Kidney (tissue), 13 donors: ENCODE measurements at regions not wholly inside any gene's neighbourhood (a gene's known extent, or its start where the extent isn't known, plus 50 kb on each side); places are given as distances from the start of the nearest gene placed in this dataset.
A peak's percentile ranks its signal among the peaks of the same experiment; 100 is the strongest.
"Not testable (repeated sequence)": the region's sequence is repeated elsewhere in the genome, so short reads cannot be mapped to it uniquely, and the experiment has no call there.

Experiments
- DNase-seq, 5 donors: peaks; one replicate each; pipeline ENCODE4 v3.0.0-alpha.2; 2013 to 2020
- FAIRE-seq: peaks from 2 replicates; lab custom pipeline; 2012; peaks lifted over from hg19 to GRCh38; lab: Jason Lieb, UNC
- H3K27ac ChIP-seq, 2 donors: one replicate each; pipeline ENCODE4 v1.7.0; 2013; ENCODE audit warnings: low read depth in 2 of 2, low read length in 2 of 2, inconsistent platforms in 1 of 2
- H3K27me3 ChIP-seq: one replicate; pipeline ENCODE4 v1.7.1; 2013; ENCODE audit warnings: low read length, inconsistent platforms; ENCODE audit not compliant: control insufficient read depth, insufficient read depth
- H3K36me3 ChIP-seq, 3 donors: one replicate each; pipeline versions ENCODE4 v1.7.0 to v1.7.1; 2013; ENCODE audit warnings: low read length in 3 of 3, control low read depth in 1 of 3, inconsistent platforms in 1 of 3; ENCODE audit not compliant: insufficient read depth in 3 of 3, control insufficient read depth in 2 of 3
- H3K4me1 ChIP-seq, 3 donors: one replicate each; pipeline versions ENCODE4 v1.7.0 to v1.7.1; 2013; ENCODE audit warnings: low read length in 3 of 3, inconsistent platforms in 1 of 3, low read depth in 1 of 3; ENCODE audit not compliant: control insufficient read depth in 2 of 3, insufficient read depth in 2 of 3
- H3K4me3 ChIP-seq, 3 donors: one replicate each; pipeline versions ENCODE4 v1.7.0 to v1.8.1; 2013; ENCODE audit warnings: low read length in 3 of 3, control low read depth in 1 of 3, inconsistent platforms in 1 of 3
- H3K9ac ChIP-seq, 3 donors: one replicate each; pipeline versions ENCODE4 v1.7.0 to v1.7.1; 2013; ENCODE audit warnings: low read length in 3 of 3, control low read depth in 1 of 3, inconsistent platforms in 1 of 3
- H3K9me3 ChIP-seq, 3 donors: one replicate each; pipeline versions ENCODE4 v1.7.0 to v1.7.1; 2013; ENCODE audit warnings: low read length in 3 of 3, control low read depth in 1 of 3, inconsistent platforms in 1 of 3; ENCODE audit not compliant: control insufficient read depth in 2 of 3, insufficient read depth in 1 of 3
- CTCF ChIP-seq: IDR thresholded peaks from 3 replicates; pipeline ENCODE4 v1.5.1; 2012; ENCODE audit warnings: mild to moderate bottlenecking, moderate library complexity, borderline replicate concordance; ENCODE audit not compliant: insufficient read depth; ENCODE audit errors: extremely low read depth
- intact Hi-C: fragments of 100-400 bp; cut with DNase I; formaldehyde crosslinking; loops from one replicate; pipeline ENCODE4 v1.11.1; 2022
- donor health status: control.
- donor health status: control.
- donor health status: control.
- donor health status: control.
- donor health status: control.
- donor health status: DM: yes; HTN: yes; CAD: no.
- donor health status: Normal renal cell carcinoma (clear cell type).

DNA sequence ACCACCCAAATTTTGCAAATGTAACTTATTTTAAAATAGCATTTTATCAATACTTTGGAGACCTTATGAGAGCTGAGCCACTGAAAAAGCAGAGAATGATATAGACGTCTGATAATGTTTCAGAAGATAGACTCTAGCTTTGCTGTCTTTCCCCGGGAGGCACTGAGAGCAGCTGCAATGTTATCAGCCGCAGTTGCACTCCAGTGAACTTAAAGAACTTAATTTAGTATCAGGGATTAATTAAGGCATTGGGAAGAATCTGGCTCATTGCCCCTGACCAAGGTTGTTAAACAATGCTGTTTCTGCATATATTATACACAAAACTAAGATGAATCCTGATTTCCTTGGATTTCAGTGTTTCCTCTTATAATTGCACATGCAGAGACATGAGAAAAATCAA lies 75.7 kb upstream of the SGCG start:
- no peak for FAIRE-seq
- no peak overlapping the region for H3K4me3 ChIP-seq
- H3K27me3 ChIP-seq, result no peaks in the 10 kb centered on the region
- H3K27ac ChIP-seq, result no peak overlapping the region
- DNase-seq, result peak in 2 of 5 donors; percentile 9 to 12
- intact Hi-C loops, result loop anchor here (10.0 kb wide), 1 partner anchor 60 kb away; no protein-coding TSS in a partner anchor
- no peak overlapping the region for H3K9ac ChIP-seq
- H3K4me1 ChIP-seq, result no peaks in the 10 kb centered on the region
- peaks cover 0 to 6% (median 0%) of the 10 kb centered on the region in 3 donors for H3K9me3 ChIP-seq
- H3K36me3 ChIP-seq, result no peaks in the 10 kb centered on the region
- TF ChIP-seq CTCF, result no peak

DNA sequence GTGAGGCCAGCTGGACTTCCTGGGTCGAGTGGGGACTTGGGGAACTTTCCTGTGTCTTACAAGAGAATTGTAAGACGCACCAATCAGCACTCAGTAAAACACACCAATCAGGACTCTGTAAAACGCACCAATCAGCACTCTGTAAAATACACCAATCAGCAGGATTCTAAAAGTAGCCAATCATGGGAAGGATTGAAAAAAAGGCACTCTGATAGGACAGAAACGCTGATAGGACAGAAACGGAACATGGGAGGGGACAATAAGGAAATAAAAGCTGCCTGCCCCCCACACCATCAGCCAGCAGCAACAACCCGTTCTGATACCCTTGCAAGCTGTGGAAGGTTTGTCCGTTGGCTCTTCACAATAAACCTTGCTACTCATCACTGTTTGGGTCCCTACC lies 73.1 kb upstream of the SGCG start:
- FAIRE-seq, result no peak
- no peak for TF ChIP-seq CTCF
- no peak overlapping the region for H3K27ac ChIP-seq
- H3K9me3 ChIP-seq, result no peaks in the 10 kb centered on the region
- intact Hi-C loops, result loop anchor here (10.0 kb wide), 1 partner anchor 57 kb away; no protein-coding TSS in a partner anchor
- H3K36me3 ChIP-seq, result no peaks in the 10 kb centered on the region
- DNase-seq, result no peak
- no peak overlapping the region for H3K4me3 ChIP-seq
- no peak overlapping the region for H3K9ac ChIP-seq
- no peaks in the 10 kb centered on the region for H3K27me3 ChIP-seq
- no peaks in the 10 kb centered on the region for H3K4me1 ChIP-seq

GRCh38 chr13:23119131-23119530 lies 61.6 kb upstream of the SGCG start:
- H3K27ac ChIP-seq, result no peak overlapping the region
- no peaks in the 10 kb centered on the region for H3K27me3 ChIP-seq
- intact Hi-C loops, result no loop called here
- H3K9me3 ChIP-seq, result no peaks in the 10 kb centered on the region
- TF ChIP-seq CTCF, result no peak
- DNase-seq (no peak), FAIRE-seq (no peak)
- H3K4me1 ChIP-seq, result no peaks in the 10 kb centered on the region
- H3K9ac ChIP-seq, result no peak overlapping the region
- no peak overlapping the region for H3K4me3 ChIP-seq
- no peaks in the 10 kb centered on the region for H3K36me3 ChIP-seq

- FAIRE-seq, H3K4me1 ChIP-seq, H3K9me3 ChIP-seq, H3K27ac ChIP-seq, H3K4me3 ChIP-seq, DNase-seq, H3K9ac ChIP-seq, H3K36me3 ChIP-seq, intact Hi-C loops, H3K27me3 ChIP-seq: not testable (repeated sequence)
Observed at GRCh38 chr13:23127540-23127939, 53.2 kb upstream of the SGCG start.
